Mammary epithelial cell (primary cell): ENCODE measurements at regions not wholly inside any gene's neighbourhood (a gene's known extent, or its start where the extent isn't known, plus 50 kb on each side); places are given as distances from the start of the nearest gene placed in this dataset.

ENCODE experiments used
- EZH2 ChIP-seq: IDR thresholded peaks from 2 replicates; pipeline ENCODE4 v1.6.1; 2012; ENCODE audit warnings: low read length, inconsistent platforms, borderline replicate concordance
- TF ChIP-seq, protein P1 (sequence below), 2 donors: IDR thresholded peaks in 1 of 2; conservative IDR thresholded peaks in 1 of 2; 2 replicates each; pipeline ENCODE4 v1.5.1; 2011 to 2012; ENCODE audit warnings: inconsistent platforms in 2 of 2, low read length in 2 of 2, mild to moderate bottlenecking in 2 of 2, control low read depth in 1 of 2, low read depth in 1 of 2; ENCODE audit not compliant: insufficient read depth in 1 of 2; ENCODE audit errors: extremely low read depth in 1 of 2

DNA sequence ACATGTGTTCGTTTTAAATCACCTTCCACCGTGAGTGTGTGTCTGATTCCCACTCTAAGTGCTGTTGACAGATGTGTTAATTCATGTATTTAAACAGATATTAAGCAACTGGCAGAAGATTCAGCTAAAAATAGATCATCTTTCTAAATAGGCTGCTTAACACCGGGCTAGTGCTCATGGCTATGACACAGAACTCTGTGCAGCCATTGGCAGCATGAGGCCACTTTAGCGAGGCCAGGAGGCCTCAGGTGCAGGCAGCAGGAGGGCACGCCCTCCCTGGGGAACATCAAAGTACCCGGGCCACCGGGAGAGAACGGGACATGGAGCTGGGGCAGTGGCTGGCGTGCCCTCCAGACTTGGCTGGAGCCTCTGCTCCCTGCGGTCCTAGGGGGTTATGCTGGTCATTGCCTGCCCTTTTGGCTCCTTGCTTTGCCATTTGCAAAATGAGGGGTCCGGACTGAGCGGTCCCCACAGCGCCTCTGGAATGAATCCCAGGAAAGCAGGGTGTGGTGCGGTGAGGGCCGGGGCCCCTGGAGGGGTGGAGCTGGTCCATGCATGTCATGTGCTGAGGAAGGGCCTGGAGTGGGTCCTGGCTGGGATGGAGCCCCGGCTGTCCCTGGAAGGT, 62.8 kb upstream of the HDAC4 start:
- TF ChIP-seq, protein P1, sequence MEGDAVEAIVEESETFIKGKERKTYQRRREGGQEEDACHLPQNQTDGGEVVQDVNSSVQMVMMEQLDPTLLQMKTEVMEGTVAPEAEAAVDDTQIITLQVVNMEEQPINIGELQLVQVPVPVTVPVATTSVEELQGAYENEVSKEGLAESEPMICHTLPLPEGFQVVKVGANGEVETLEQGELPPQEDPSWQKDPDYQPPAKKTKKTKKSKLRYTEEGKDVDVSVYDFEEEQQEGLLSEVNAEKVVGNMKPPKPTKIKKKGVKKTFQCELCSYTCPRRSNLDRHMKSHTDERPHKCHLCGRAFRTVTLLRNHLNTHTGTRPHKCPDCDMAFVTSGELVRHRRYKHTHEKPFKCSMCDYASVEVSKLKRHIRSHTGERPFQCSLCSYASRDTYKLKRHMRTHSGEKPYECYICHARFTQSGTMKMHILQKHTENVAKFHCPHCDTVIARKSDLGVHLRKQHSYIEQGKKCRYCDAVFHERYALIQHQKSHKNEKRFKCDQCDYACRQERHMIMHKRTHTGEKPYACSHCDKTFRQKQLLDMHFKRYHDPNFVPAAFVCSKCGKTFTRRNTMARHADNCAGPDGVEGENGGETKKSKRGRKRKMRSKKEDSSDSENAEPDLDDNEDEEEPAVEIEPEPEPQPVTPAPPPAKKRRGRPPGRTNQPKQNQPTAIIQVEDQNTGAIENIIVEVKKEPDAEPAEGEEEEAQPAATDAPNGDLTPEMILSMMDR (conservative IDR thresholded peaks at IDR 0.05 in 1 of 2, IDR thresholded peaks at IDR 0.05 in 1 of 2; ENCODE audit: extremely low read depth in 1 of 2, insufficient read depth in 1 of 2, low read depth in 1 of 2, low read length in 2 of 2): no peak
- no peak for TF ChIP-seq EZH2
